NCI-H1105 (cell line): ENCODE measurements at regions not wholly inside any gene's neighbourhood (a gene's known extent, or its start where the extent isn't known, plus 50 kb on each side); places are given as distances from the start of the nearest gene placed in this dataset.

Source experiments
- DNase-seq: peaks from one replicate; lab custom pipeline; 2025; lab: John Stamatoyannopoulos, UW

- no peak for DNase-seq
Observed at GRCh38 chr1:239322369-239322768, 64.0 kb upstream of the CHRM3 start.

DNA sequence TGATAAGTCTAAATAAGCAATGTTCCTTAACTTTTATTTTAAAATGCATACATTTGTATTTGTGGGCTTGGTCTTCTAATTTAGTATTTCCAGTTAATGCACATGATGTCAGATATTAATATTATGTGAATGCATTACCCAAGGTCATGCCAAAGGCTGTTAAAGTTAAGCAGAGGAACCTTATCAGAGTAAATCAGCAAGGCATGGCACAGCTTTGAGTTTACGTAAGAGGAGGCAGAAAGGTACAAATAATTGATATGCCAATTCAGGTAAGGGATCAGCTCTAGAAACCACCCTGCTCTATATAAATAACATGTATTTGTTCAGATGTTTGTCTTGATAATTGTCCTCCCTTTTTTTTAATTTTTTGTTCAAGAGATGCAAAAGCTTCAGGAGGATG is 64.5 kb upstream of the CHRM3 start:
- no peak for DNase-seq

GRCh38 chr1:239317948-239318347 is 68.4 kb upstream of the CHRM3 start:
- no peak for DNase-seq

- no peak for DNase-seq
Observed at GRCh38 chr1:239315631-239316217, 70.6 kb upstream of the CHRM3 start.

DNA sequence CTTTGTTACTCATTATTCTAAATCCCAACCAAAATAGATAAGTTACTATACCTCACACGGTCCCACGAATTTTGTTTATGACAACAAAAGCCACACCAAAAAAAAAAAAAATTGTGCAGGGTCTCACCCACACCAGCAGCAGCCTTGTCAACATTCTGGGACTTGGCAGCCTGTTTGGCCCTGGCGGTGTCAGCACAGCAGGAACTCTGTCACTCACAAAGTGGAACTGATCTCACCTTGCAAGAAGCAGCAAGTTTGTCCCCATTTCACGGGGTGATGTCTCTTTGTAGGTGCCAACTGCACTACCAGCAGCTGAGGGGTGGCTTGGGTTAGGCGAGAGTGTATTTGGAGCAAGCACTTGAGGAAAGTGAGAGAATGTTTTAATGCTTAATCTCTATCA is 75.0 kb upstream of the CHRM3 start:
- no peak for DNase-seq

- no peak for DNase-seq
Observed at GRCh38 chr1:239308701-239309333, 77.6 kb upstream of the CHRM3 start.

DNA sequence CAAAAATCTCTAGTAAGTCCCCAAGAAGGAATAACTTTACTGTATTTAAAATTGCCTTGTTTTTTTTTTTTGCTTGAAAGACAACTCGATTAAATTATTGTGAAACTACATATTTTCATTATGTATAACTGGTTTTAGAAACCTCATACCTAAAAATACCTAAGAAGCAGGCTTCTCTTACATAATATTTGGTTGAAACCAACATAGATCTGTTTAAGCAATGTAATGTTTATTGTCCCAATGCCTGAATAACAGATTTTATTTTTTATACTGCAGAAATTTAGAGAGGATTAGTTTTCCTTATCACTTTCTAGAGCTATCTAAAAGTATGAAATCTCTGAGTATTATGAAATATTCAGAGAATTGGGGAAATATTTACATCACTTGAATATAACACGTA is 78.5 kb upstream of the CHRM3 start:
- no peak for DNase-seq

- DNase-seq = no peak
Observed at GRCh38 chr1:239306426-239306825, 79.9 kb upstream of the CHRM3 start.

DNA sequence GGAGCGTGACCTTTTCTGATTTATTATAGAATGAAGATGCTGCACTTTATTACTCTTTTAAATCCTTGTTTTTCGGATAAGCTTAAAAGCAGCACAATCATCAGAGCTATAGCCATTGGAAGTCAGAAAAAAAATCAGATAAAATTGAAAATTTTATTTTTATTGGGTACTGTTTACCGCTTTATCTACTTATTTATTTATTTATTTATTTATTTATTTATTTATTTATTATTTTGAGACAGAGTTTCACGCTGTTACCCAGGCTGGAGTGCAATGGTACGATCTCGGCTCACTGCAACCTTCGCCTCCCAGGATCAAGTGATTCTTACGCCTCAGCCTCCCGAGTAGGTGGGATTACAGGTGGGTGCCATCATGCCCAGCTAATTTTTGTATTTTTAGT is 83.1 kb upstream of the CHRM3 start:
- DNase-seq = no peak

DNA sequence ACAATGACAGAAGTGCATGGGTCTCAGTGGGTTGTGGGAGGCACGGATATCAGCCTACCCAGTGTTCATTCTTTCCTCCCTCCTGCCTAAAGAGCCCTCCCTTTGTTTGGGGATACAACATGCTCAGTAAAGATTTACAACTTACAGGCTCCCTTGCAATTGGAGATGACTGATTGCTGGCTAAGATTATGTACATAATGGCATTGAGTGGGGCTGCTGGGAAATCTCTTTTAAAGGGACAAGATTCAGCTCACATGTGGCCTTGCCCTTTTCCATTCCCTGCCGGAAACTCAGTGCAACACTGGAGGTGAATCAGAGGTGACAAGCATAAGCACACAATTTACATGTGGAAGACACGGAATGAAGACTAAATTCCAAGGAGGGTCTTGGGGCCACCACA is 83.7 kb upstream of the CHRM3 start:
- no peak for DNase-seq

DNA sequence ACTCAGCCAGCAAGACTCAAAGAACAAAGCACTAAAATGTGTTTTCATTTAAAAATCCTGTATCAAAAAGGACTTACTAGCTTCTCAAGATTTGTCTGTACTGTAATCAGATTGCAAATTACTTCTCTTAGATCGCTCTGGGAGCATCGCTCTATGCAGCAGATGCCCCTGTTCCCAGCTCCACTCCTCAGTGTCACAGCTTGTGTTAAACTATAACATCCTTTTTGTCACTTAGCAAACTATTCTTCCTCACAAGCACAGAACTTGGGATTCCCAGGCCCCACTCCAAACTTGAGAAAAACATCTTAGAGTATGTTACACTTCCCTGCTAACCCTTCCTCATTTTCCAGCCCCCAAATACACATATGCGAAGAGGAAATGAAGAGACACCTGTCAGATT is 85.1 kb upstream of the CHRM3 start:
- DNase-seq = no peak

- no peak for DNase-seq
Observed at GRCh38 chr1:239297910-239298309, 88.5 kb upstream of the CHRM3 start.

GRCh38 chr1:239293350-239294110 is 92.8 kb upstream of the CHRM3 start:
- DNase-seq = no peak

GRCh38 chr1:239288820-239289554 is 97.4 kb upstream of the CHRM3 start:
- DNase-seq = no peak

DNA sequence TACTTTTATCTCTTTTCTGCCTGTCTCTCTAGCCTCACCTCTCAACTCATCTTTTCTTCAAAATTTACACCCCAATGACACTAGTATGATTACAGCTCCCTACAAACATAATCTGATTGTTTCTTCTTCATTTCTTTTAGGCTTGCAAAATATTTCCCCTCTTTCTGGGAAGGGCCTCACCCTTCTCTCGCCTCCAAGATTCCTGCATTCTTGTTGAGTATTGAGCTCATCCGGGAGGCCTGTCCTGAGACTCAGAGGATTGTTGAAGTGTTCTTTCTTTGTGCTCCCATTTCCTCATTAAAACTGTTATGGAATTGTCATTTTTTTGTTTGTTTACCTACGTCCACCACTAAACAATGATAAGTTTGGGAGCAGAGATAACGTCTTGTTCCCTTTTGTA is 99.1 kb upstream of the CHRM3 start:
- DNase-seq = no peak

DNA sequence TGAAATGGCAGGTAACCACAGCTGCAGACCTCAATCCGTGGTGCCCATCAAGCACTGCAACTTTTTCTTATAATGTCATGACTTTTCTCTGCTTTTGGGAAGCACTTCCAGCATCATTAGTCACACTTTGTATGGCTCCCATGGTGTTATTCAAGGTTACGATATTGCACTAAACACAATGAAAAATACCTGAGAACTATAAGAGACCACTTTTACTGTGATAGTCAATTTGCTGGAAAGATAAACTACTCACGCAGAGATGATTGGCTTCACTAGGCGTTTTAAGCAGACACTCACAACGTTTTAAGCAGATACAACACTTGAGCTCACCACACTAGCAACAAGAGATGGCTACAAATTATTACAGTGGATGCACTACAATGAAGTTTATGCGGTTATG is 103.2 kb upstream of the CHRM3 start:
- no peak for DNase-seq

- DNase-seq = no peak
Observed at GRCh38 chr1:239282411-239282810, 104.0 kb upstream of the CHRM3 start.

DNA sequence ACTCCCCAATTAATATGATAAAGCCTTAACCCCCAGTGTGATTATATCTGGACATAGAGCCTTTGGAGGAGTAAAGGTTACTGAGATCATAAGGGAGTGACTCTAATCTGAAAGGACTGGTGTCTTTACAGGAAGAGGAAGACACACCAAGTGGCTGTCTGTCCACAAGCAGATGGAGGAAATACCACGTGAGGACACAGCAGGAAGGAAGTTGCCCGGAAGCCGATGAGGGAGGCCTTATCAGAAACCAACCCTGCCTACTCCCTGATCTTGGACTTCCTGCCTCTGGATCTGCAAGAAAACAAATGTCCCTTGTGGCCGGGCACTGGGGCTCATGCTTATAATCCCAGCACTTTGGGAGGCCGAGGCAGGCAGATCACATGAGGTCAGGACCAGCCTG is 110.3 kb upstream of the CHRM3 start:
- no peak for DNase-seq

DNA sequence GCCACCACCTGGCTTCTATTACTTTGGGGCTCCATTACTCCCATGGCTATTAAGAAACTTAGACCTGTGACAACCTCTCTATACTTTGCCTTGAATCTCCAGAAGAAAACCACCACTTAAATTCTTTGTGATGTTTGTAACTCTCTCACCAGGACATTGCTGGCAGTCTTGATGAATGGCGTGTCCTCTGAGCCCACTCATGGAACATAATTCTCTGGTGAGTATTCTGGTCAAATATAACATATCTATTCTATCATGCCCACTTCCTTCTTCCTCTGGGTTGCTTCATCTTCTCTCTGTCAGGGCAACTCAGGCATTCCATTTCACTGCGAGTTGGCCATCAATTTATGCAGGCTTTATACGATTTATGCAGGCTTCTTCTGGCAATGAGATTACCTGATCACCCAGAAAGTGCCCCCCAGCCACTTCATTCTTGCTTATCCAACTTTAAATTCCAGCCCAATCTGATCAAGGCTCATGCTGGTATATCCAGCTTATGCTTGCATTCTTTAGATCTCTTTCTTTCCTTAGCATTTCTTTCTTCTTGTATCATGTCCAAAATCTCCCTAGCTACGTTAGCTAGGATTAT is 112.0 kb upstream of the CHRM3 start:
- no peak for DNase-seq

DNA sequence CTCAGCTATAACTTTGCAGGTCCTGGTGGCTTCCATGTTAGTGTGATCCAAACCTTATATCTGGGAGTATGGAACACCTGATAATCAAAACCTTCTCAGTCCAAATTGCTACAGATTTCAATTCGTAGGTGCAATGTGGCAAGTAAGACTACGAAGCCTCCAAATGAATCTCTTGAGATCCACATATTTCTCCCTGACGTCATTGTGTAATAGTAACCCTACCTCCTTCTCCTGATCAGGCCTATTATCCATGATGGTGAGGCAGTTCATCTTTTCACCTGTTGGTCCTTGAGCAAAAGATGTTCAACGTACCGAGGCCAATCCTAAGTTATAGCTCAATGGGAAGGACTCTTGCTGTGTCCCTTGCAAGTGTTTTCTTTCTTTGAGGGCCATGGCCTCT is 115.9 kb upstream of the CHRM3 start:
- DNase-seq = no peak

DNA sequence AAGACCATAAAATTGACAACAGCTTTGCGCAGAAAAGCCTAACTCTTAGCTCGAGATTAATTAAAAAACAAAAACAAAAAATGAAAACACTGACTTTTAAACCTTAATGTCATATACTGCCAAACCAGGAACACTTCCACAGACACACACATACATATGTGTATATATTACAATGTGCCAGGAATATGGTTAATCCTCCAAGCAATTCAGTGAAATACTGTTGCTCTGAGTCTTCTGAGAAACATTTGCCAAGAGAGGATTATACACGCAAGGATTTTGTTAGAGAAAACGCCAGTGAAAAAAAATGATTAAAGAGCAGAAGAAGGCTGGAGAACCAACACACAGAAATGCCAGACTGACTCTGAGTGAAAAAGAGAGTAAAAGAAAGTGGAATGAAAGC is 116.7 kb upstream of the CHRM3 start:
- no peak for DNase-seq

- no peak for DNase-seq
Observed at GRCh38 chr1:239268941-239269340, 117.4 kb upstream of the CHRM3 start.

DNA sequence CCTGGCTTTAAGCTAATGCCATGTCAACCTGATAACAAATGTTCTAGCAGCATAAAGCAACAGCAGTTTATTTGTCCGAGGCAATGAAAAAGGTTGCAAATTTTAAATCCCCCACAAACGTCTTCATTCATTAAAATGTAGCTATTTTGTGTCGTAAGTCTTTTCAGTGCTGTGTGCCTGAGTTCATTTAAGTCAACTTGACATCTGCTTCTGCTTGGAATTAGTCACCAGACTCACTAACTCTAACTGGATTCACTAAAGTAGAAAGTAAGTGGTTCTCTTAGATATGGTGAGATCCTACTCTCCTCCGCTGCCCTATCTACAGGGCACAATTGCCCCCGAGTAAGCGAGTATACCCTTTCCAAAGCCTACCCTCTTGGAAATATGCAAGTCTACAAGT is 118.4 kb upstream of the CHRM3 start:
- DNase-seq = no peak
